GM21737 (cell line): ENCODE measurements at regions not wholly inside any gene's neighbourhood (a gene's known extent, or its start where the extent isn't known, plus 50 kb on each side); places are given as distances from the start of the nearest gene placed in this dataset.

Experiments used
- ATAC-seq: cut with Tn5 transposase; IDR thresholded peaks from one replicate; pipeline ENCODE4 v1.9.1; 2021; ENCODE audit warnings: mild to moderate bottlenecking, moderate library complexity; ENCODE audit not compliant: unreplicated experiment

- ATAC-seq, result no peak
These were observed 56.0 kb upstream of the CLDN10 start for GRCh38 chr13:95496485-95496884.

- ATAC-seq, result no peak
These were observed 55.1 kb upstream of the CLDN10 start for GRCh38 chr13:95497381-95497807.

GRCh38 chr13:95498886-95499285, 53.6 kb upstream of the CLDN10 start:
- no peak for ATAC-seq

GRCh38 chr13:95499811-95500712, 52.5 kb upstream of the CLDN10 start:
- ATAC-seq, result no peak

GRCh38 chr13:95502216-95502615, 50.3 kb upstream of the CLDN10 start:
- ATAC-seq, result no peak
